ENCODE measurements at regions not wholly inside any gene's neighbourhood (a gene's known extent, or its start where the extent isn't known, plus 50 kb on each side); places are given as distances from the start of the nearest gene placed in this dataset.

DNA sequence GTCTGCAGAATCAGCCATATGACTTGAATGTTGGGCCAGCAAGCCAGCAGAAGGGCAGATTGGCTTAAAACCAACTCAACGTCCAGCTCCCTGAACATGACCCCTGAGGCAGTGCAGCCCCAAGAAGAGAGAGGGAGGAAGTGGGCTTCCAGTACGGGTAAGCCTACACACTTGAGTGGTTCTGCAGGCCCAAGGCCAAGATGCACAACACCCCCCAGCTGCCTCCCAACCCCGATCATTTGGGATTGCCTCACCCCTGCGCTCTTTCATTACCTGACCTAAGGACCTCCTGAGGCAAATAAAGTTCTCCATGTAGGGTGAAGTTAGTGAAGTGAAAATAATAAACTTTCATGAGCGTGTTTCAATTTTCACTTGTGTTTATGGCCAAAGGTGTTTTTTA is 536.0 kb downstream of the TNS1 start:
- DNase-seq = no peak

DNA sequence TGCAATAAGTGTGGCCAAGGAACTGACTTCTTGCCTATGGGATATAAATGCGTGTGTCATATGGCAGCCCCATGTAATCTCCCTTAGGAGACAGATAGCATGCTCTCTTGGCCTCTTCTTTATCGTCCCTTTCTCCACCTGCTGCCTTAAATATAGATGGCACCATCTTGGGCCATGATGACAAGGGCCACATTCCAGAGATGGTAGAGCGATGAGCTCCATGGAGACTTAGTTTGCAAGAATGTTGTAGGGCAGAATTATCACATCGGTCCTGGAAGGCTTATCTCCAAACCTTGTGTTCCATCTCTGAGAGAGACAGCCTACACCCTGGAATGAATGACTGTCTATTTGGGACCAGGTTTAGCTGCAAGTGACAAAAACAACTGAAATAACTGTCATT is 536.7 kb downstream of the TNS1 start:
- no peak for DNase-seq

DNA sequence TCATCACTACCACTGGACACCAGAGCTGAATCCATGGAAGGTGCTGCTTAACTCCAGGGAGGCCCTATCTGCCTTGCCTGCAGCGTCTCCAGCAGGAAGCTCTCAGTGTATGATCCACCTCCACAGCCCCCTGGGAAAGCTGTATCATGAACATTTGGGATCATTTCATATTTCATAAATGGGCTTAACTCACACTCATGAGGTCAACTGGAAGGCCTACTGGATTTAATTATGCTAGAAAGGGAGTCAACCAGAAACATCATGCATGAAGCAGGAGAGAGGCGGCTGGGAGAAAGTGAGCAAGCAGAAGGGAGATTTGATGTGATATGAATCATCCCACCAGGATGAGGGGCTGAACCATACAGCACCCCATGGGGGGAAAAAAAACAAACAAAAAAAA is 537.7 kb downstream of the TNS1 start:
- DNase-seq = no peak

DNA sequence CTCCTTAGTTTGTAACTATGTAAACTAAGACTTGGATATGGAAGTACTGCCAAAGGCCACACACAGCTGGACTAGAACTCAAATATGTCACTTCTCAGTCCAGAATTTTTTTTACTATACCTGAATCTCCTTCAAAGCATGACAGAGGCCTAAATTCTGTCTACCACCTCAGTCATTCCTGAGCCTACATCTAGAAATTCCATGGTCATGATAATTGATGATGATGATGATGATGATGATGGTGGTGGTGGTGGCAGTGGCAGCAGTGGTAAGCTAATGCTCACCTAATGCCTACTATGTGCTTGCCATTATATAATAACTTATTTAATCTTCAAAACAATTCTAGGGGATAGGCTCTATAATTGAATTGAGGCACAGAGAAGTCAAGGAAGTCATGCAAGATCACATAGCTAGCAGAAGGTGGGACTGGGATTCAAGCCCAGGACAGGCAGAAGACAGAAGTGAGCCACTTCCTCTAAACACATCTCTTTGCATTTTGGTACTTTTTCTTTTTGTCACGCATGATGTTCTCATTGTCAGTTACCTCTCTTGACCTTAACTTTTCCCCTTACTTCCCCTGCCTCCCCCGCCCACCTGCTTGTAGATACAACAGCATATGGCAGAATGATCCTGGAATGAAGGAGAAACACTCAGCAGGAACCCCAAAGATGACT is 539.3 kb downstream of the TNS1 start:
- DNase-seq = no peak

DNA sequence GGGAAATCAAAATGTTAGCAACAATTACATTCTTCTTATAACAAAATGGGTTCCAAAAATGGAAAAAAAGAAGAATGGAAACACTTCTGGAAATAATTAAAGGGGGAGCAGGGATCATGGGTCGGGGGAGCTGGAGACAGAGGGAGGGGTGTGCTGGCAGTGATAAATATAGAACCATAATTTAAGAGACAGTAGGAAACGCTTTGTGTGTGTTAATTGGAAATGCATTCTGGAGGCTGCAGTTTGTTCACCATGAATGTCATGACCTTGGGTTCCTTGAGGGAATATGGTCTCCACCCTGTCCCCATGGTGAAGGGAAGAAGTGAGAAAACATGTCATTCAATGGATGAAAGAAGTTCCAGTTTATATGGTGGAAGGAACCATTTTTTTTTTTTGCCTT is 540.7 kb downstream of the TNS1 start:
- DNase-seq = no peak

DNA sequence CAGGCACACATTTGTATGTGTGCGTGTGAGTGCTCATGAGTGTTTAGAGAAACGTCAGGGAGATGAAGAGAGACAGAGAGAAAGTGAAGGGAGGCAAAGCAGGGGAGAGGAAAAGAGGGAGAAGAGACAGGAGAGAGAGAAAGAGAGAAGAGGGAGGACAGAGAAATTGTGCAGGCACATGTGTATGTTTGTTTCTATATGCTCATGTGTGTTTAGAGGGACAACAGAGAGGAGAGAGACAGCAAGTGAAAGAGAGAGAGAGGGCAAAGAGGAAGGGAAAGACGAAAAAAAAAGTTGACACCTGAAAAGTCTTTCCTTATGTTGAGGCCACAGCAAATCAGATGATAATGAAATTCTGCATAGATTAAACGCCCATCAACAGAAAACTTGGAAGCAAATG is 541.1 kb downstream of the TNS1 start:
- DNase-seq = no peak

DNA sequence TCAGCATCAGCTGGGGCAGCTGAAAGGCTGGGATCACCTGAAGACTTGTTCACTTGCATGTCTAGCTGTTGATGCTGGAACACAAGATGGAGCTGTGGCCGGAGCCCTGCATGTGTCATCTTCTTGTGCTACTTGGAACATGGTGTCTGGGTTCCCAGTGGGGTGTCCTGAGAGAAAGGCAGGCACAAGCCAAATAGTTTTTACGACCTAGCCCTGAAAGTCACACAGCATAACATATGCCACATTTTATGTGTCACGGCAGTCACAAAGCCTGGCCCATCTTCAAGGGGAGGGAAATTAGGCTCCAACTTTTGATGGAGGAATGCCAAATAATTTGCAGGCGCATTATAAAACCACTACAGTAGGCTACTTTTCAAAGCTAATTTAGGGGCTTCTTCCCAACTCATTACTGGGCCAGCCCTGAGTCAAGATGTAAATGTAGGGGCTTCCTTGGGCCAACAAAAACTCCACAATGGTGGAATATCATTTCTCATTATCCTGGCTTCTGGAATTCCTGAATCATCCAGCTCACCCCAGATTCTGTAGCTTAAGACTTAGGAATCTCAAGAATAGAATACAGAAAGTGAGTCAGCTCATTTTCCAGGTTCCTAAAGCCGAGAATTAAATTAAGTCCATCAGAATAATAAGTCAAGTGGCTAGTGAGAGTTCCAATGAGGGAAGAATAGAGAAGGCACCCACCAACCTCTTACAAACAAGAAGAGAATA is 543.0 kb downstream of the TNS1 start:
- no peak for DNase-seq

DNA sequence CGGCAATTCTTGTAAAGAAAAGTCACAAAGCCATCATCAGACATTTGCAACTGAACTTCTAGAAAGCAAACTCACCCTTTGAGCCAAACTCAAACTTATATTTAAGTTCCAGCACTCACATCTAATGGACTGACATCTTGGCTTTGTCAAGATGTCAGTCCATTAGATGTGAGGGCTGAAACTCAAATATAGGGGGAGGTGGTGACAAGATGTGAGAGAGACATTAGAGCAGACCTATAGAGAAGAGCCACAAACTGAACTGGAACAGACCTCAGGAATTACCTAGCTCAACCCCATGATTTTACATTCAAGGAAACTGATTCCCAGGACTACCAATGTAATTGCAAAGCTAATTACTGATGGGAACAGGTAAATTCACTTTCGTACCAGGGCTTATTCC is 543.8 kb downstream of the TNS1 start:
- DNase-seq = no peak

DNA sequence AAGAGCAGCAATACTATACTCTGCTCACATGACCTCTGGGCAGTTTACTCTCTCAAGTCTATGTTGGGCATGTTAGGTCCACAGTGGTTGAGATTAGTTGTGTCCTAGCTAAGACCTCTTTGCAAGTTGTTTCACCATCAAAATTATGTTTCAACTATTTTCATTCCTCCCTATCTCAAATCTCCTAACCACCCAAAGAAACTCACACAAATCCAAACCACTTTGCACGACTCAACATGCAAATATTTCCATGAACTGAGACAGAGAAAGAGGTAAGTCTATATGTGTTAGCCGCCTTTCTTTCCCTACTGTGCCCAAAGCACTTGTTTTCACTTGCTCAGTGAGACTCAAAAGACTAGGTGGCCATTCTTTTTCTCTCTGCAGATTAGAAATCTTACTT is 546.8 kb downstream of the TNS1 start:
- DNase-seq = no peak

DNA sequence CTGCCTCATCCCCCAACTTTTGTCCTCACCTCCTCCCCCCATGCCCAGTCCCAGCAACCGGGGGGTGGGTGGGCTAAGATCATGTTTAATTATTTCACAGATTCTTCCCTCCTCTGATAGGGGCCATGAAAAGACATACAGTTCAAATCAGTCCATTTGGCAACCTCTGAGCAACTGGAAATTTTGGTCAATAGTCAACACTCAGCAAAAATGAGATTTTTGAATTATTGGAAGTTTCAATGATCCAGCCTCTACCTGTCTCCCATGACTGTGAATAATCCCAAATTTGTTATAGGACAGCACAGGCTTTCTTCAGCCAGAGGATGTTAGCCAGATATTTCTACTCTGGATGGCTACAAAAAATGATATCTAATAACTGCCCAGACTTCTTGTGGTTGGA is 549.9 kb downstream of the TNS1 start:
- DNase-seq = no peak

DNA sequence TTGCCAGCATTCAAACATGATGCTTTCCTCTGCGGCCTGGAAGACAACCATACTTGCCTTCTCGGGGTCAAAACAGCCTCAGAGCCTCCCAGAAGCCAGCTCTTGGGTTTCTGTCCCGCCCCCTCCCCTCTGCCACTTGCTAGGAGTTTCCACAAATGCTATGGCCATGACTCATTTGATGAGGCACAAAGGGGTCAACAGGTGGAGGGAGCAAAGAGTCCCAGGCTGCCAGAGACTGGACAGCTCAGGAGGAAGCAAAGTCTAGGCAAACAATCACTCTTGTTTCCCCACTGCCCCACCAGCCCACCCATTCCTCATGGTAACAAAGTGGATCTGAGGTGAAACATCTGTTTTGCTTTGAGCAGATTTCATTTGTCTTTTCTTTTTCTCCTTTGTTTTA is 551.1 kb downstream of the TNS1 start:
- DNase-seq = no peak

DNA sequence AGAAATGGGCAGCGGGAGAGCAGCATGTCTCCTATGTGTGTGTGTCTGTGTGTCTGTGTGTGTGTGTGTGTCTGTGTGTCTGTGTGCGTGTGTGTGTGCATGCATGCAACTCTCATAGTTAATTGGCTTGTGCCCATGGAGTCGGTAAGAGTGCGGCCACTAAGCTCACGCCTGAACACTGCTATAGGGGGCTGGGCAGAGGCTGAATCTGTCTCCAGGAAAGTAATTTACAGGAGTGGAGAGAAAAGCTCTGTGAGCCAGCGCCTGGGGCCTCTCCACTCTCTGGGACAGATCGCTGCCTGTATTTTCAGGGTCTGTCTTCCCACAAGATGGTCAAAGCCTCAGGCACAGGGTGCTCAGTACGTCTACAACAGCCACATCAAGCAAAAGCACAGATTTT is 553.4 kb downstream of the TNS1 start:
- DNase-seq = no peak

DNA sequence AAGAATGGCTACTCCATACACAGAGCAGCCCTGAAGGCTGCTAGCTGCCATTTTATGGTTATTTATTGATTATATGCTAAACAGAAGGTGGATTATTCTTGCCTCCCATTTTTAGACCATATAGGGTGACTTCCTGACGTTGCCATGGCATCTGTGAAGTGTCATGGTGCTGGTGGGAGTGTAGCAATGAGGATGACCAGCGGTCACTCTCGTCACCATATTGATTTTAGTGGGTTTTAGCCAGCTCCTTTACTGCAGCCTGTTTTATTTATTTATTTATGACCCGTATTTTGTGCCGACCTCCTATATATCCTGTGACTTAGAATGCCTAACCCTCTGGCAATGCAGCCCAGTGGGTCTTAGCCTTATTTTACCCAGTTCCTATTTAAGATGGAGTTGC is 553.9 kb downstream of the TNS1 start:
- no peak for DNase-seq

DNA sequence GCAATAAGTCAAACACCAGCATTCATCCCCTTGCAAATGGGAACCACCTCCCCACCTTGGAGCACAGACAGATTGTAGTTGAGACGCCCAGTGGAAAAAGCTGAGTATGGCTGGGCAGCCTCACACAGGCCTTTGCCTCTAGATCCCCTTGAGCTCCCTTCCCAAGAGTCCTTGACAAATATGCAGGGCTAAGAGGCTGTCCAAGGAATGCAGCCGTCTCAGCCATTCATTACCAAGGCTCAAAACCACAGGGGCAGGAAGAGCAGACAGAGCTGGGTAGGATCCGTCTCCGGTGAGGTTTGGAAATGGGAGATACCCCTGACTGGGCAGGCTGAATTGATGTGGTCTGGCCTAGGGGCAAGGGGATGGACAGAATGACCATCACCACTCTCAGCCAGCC is 557.1 kb downstream of the TNS1 start:
- DNase-seq = no peak

DNA sequence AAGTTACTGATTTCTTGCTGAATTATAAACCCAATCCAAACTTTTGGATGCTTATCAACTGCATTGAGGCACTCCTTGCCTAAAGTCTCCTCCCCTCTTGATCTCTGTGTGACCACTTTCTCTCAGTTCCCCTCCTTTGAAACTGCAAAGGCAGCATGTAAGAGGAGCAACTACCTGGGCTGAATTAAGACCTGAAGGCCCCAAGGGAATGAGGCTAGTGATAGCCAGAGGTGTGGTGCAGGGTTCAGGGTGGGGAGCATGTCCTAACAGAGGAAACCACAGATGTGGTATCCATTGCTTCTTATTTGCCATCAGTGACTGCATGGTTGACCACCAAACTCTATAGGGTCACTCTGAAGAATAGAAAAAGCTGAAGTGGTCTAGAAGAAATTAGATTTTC is 557.9 kb downstream of the TNS1 start:
- no peak for DNase-seq

DNA sequence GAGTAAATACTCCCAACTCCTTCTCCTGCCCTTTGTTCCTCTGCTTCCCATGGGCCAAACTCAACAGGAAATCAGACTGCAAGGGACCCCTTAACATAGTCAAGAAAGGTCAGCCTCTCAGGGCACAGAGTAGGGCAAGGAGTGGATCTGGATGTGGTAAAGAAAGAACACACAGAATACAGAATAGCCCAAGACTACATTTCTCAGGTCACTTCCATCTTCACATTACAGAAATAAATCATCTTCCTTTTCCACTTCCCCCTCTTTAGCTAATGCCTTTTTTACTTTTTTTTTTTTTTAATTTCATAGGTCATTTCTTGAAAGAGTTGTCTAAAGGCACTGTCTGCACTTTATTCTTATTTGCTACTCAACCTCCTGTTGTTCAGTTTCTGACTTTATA is 558.3 kb downstream of the TNS1 start:
- DNase-seq = no peak

DNA sequence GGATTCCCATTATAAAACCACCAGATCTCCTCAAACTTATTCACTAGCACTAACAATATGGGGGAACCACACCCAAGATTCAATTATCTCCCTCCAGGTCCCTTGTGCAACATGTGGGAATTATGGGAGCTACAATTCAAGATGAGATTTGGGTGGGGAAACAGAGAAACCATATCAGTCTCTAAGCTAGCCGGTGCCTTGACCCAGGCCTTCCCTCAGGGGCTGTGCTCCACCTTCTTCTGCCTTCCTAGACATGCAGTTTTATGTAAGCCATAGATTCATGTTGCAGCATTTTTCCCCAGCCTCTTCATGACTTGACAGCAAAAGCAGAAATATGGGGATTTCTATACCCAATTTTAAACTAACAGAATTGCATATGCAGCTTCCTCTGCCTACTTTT is 559.2 kb downstream of the TNS1 start:
- DNase-seq = no peak

DNA sequence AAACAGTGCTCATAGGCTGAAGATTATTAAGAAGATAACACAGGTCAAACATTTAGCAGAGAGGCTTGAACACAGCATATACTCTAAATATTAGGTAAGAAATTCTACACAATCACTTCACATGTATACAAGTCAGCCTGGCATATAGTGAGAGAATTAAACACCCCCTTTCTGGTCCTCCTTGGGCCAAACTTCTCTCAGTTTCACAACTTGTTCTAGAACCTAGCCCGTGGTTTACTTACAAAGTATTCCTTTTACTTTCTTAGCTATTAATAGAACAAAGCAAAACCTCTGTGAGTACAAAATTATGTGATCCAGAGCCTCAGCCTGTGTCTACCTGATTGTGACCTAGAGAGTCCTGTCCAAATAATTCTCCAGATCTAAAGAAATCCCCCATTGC is 562.8 kb downstream of the TNS1 start:
- no peak for DNase-seq

DNA sequence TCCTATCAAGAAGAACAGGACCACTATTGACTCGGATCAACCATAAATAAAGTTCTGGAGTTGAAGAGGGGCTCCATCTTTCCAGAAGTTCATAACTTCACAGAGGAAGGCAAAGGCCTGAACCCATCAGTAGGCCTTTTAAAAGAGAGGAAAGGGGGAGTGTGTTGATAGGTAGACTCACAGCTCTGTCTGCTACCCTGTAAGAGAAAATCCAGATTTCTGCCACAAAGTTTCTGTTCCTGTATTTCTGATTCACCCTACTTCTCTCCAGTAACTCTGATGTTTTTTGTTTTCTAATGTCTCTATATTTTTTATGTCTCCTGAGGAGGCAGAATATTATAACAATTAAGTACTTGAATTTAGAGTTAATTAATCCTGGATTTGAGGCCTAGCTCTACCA is 564.0 kb downstream of the TNS1 start:
- no peak for DNase-seq

DNA sequence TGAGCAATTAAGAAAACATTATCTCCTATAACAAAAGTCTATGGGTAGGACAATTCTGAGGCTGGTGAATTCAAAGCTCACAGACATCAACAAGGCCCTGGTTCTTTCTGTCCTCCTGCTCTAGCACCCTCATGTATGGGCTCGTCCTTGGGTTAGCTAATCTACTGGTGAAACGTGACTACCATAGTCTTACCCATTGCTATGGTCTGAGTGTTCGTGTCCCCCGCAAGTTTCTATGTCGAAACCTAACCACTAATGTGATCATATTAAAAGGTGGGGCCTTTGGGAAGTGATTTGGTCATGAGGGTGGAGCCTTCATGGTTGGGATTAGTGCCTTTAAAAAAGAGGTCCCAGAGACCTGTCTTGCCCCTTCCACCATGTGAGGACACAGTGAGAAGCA is 564.7 kb downstream of the TNS1 start:
- no peak for DNase-seq

DNA sequence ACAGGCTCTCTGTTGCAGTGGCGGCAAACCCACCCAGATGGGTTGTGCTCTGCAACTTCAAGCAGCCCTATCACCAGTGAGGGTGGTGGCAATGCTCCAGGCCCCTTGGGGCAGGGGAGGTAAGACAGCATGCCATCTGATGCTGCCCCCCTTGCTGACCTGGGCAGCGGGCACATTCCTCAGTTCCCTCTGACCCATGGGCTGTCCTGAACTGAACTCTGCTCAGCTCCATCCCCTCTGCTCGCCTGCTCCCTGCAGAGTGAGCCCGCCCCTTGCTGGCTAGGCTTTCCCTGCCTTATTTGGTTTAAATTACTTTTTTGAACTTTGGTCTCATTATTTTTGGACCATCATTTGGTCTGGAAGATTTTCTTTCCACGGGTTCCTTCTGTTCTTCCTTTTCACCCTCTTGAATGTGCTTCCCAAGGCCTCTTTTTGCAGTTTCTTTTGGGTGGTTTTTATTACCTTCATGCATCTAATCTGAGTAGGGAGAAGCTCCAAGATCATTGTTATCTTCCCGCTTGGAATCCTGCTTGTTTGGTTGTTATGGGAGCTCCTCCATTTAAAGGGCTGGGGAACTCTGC is 565.4 kb downstream of the TNS1 start:
- no peak for DNase-seq

DNA sequence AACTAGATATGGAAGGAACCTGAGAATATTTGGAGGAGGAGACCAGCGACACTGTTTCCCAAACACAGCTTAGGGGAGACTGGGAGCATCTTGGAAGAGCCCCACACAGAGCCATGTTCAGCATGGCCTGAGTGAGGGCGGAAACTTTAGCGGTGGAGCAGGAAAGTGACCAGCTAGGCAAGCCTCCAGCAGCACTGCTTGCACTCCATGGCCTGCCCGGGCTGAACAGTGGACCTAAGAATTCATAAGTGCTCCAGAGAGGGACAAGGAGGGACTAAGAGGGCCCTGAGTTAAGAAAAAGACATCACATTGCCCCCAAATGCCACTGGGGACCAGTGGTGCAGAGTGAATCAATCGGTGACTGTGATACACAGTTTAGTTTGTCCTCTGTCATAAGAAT is 566.4 kb downstream of the TNS1 start:
- no peak for DNase-seq

DNA sequence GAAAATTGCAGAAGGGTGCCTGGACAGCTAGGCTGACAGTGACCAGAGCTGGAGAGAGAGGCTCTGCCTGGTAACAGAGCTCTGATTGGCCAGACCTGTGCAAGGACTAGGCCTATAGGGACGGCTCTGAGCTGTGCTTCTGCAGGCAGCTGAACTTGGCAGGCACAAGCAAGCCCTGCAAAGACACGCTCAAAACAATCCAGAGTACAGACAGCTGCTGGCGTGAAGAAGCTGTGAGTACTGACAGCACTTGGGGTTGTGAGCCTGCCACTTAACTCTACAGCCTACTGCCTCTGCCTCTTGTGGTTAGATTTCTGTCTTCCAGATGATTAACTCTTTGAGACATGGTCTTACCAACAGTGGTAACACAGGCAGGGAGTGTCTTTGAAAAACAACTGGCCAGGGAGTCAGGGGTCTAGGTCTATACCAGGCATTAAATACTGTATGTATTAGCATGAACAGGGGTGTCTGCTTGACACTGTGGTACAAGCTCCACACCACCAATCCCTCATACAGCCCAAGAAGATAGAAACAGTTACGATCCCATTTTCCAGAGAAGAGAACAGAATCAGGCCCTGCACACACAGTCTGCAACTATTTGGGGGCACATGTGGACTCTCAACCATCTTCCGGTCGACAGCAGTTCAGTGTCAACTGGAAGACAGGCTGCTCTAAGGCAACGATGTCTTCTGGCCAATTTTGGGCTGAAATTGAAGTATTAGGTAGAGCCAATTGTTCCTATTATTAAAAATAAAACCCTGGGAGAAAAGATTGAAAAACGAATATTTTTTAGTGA is 568.4 kb downstream of the TNS1 start:
- no peak for DNase-seq

DNA sequence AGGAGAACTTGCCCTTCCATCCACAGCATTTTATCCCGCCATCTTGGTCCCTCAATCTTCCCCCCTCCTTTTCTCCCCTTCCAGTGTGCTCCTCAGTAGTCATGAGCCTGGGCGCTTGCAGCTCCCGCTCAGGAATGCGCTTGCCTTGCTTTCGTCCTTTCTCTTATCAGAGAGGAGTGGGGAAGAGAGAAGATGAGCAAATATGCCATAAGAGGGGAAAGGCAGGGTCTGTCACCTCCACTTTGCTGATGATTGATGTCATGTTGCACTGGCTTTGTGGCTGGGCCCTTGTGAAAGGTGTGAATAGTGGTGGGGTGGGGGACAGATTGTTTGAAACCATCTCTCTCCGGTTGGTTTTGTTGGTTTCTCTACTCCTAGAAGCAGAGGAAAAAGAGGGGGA is 569.3 kb downstream of the TNS1 start:
- no peak for DNase-seq
